ENCODE measurements at regions not wholly inside any gene's neighbourhood (a gene's known extent, or its start where the extent isn't known, plus 50 kb on each side); places are given as distances from the start of the nearest gene placed in this dataset.

DNA sequence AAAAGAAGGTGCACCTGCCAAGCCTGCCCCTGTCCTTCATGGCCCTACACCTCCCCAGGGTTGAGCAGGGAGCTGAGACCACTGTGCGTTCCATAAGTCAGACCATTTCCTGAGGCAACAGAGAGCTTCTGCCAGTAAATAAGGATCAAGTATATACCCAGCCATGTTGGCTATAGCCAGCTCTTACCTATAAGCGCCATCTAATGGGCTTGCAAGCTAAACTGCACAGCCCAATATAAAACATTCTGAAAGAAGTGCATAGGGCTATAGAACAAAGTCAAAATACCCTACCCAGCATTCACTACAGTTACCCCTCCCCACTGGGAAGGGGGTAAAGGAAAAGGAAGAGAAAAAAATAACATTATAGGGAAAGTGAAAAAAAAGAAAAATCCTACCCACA, 59.3 kb upstream of the SCAF11 start:
- in situ Hi-C loops (cut with HindIII; ENCODE audit: low pct_unique_long_range_greater_than_20kb, low sequenced_read_pairs) = no loop called here

DNA sequence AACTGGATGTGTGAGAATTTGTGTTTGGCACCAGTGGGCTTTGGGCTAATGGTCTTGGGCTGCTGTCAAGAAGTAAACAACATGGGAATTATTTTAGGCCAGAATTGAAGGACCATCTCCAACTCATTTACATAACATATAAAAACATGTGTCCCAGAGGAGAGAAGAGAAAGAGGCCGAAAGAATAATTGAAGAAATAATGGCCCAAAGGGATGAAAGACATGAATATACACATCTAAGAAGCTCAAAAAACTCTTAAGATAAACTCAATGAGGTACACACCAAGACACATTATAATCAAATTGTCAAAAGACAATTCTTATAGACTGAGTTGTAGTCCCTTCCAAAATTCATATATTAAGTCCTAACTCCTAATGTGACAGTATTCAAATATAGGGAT, 56.1 kb upstream of the SCAF11 start:
- ChIA-PET CTCF (no interaction called here), POLR2A (no interaction called here)
- no peaks in the 10 kb centered on the region for H3K27me3 ChIP-seq (ENCODE audit: control insufficient read depth, insufficient read depth, low read length)
- H3K4me1 ChIP-seq (ENCODE audit: control insufficient read depth, insufficient read depth, low read length) = no peaks in the 10 kb centered on the region
- in situ Hi-C loops (cut with HindIII; ENCODE audit: low pct_unique_long_range_greater_than_20kb, low sequenced_read_pairs) (no loop called here), intact Hi-C loops (cut with micrococcal nuclease; ENCODE audit: unreplicated experiment) (no loop called here)
- no peak for ATAC-seq
- no peak overlapping the region for H3K27ac ChIP-seq (ENCODE audit: low read length)
- TF ChIP-seq, protein P1, sequence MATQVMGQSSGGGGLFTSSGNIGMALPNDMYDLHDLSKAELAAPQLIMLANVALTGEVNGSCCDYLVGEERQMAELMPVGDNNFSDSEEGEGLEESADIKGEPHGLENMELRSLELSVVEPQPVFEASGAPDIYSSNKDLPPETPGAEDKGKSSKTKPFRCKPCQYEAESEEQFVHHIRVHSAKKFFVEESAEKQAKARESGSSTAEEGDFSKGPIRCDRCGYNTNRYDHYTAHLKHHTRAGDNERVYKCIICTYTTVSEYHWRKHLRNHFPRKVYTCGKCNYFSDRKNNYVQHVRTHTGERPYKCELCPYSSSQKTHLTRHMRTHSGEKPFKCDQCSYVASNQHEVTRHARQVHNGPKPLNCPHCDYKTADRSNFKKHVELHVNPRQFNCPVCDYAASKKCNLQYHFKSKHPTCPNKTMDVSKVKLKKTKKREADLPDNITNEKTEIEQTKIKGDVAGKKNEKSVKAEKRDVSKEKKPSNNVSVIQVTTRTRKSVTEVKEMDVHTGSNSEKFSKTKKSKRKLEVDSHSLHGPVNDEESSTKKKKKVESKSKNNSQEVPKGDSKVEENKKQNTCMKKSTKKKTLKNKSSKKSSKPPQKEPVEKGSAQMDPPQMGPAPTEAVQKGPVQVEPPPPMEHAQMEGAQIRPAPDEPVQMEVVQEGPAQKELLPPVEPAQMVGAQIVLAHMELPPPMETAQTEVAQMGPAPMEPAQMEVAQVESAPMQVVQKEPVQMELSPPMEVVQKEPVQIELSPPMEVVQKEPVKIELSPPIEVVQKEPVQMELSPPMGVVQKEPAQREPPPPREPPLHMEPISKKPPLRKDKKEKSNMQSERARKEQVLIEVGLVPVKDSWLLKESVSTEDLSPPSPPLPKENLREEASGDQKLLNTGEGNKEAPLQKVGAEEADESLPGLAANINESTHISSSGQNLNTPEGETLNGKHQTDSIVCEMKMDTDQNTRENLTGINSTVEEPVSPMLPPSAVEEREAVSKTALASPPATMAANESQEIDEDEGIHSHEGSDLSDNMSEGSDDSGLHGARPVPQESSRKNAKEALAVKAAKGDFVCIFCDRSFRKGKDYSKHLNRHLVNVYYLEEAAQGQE (IDR thresholded peaks at IDR 0.05; ENCODE audit: insufficient read depth in 1 of 2, low read depth in 2 of 2, low read length in 1 of 2) = no peak
- TF ChIP-seq TCF7L2 (IDR thresholded peaks at IDR 0.05; ENCODE audit: low read depth, low read length) (no peak), SIN3A (IDR thresholded peaks at IDR 0.05; ENCODE audit: borderline replicate concordance, insufficient read depth, low read depth, low read length) (no peak), POLR2AphosphoS5 (IDR thresholded peaks at IDR 0.05; ENCODE audit: low read depth, low read length) (no peak)
- TF ChIP-seq, protein P2, sequence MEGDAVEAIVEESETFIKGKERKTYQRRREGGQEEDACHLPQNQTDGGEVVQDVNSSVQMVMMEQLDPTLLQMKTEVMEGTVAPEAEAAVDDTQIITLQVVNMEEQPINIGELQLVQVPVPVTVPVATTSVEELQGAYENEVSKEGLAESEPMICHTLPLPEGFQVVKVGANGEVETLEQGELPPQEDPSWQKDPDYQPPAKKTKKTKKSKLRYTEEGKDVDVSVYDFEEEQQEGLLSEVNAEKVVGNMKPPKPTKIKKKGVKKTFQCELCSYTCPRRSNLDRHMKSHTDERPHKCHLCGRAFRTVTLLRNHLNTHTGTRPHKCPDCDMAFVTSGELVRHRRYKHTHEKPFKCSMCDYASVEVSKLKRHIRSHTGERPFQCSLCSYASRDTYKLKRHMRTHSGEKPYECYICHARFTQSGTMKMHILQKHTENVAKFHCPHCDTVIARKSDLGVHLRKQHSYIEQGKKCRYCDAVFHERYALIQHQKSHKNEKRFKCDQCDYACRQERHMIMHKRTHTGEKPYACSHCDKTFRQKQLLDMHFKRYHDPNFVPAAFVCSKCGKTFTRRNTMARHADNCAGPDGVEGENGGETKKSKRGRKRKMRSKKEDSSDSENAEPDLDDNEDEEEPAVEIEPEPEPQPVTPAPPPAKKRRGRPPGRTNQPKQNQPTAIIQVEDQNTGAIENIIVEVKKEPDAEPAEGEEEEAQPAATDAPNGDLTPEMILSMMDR (IDR thresholded peaks at IDR 0.05) = no peak
- no TSS peak for BruUV-seq (replicated peaks)
- no peak overlapping the region for H3K4me3 ChIP-seq (ENCODE audit: low read depth in 2 of 2, low read length in 2 of 2)
- H3K9me3 ChIP-seq (ENCODE audit: control insufficient read depth, insufficient read depth, low read depth, low read length) = peaks cover 8% of the 10 kb centered on the region; the same call in 1 of the 2 replicates
- no peak for DNase-seq (ENCODE audit: low read depth, low spot score)
- no peaks in the 10 kb centered on the region; the same call in 1 of the 2 replicates for H3K36me3 ChIP-seq (ENCODE audit: control insufficient read depth, insufficient read depth, low read length)

More for the DNA sequence above, 59.3 kb upstream of the SCAF11 start:
- no peak overlapping the region for H3K27ac ChIP-seq (ENCODE audit: low read length)
- ATAC-seq (no peak), DNase-seq (ENCODE audit: low read depth, low spot score) (no peak)
- H3K36me3 ChIP-seq (ENCODE audit: control insufficient read depth, insufficient read depth, low read length) = no peaks in the 10 kb centered on the region
- intact Hi-C loops (cut with micrococcal nuclease; ENCODE audit: unreplicated experiment) = no loop called here
- ChIA-PET POLR2A (no interaction called here), CTCF (no interaction called here)
- H3K27me3 ChIP-seq (ENCODE audit: control insufficient read depth, insufficient read depth, low read length) = no peaks in the 10 kb centered on the region
- no peaks in the 10 kb centered on the region for H3K4me1 ChIP-seq (ENCODE audit: control insufficient read depth, insufficient read depth, low read length)
- BruUV-seq (replicated peaks) = no TSS peak
- TF ChIP-seq, protein P2 (IDR thresholded peaks at IDR 0.05) = no peak
- TF ChIP-seq POLR2AphosphoS5 (IDR thresholded peaks at IDR 0.05; ENCODE audit: low read depth, low read length) = no peak
- TF ChIP-seq SIN3A (IDR thresholded peaks at IDR 0.05; ENCODE audit: borderline replicate concordance, insufficient read depth, low read depth, low read length) = no peak
- TF ChIP-seq TCF7L2 (IDR thresholded peaks at IDR 0.05; ENCODE audit: low read depth, low read length) = no peak
- TF ChIP-seq, protein P1 (IDR thresholded peaks at IDR 0.05; ENCODE audit: insufficient read depth in 1 of 2, low read depth in 2 of 2, low read length in 1 of 2) = no peak
- H3K9me3 ChIP-seq (ENCODE audit: control insufficient read depth, insufficient read depth, low read depth, low read length) = peaks cover 8% of the 10 kb centered on the region; the same call in 1 of the 2 replicates
- H3K4me3 ChIP-seq (ENCODE audit: low read depth in 2 of 2, low read length in 2 of 2) = no peak overlapping the region
